ENCODE measurements at regions not wholly inside any gene's neighbourhood (a gene's known extent, or its start where the extent isn't known, plus 50 kb on each side); places are given as distances from the start of the nearest gene placed in this dataset.

DNA sequence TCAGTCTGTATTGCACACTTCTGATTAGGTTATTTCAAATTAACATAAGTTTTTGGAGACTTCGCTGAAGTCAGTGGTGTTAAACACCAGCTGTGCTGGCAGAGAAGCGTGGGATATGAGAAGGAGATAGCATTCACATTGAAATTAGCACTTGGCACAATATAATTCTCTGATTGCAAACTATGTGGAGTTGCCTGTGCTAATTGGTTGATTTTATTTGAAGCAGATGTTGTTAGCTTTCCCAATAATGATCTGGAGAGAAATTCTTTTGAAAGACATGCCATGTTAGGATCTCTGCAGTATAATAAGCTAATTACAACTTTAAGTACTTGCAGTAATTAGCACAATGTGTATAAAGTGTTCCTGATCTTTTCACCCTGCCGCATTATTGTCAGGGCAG is 367.4 kb upstream of the ARX start:
- Mint-ChIP-seq H3K4me3 (no peak overlapping the region), H3K36me3 (ENCODE audit: low read depth) (no peaks in the 10 kb centered on the region), H3K27me3 (ENCODE audit: low read depth) (peaks cover 8% of the 10 kb centered on the region), H3K27ac (ENCODE audit: unreplicated experiment) (no peak overlapping the region), H3K4me1 (no peaks in the 10 kb centered on the region), H3K9me3 (no peaks in the 10 kb centered on the region)
- TF ChIP-seq, protein P1, sequence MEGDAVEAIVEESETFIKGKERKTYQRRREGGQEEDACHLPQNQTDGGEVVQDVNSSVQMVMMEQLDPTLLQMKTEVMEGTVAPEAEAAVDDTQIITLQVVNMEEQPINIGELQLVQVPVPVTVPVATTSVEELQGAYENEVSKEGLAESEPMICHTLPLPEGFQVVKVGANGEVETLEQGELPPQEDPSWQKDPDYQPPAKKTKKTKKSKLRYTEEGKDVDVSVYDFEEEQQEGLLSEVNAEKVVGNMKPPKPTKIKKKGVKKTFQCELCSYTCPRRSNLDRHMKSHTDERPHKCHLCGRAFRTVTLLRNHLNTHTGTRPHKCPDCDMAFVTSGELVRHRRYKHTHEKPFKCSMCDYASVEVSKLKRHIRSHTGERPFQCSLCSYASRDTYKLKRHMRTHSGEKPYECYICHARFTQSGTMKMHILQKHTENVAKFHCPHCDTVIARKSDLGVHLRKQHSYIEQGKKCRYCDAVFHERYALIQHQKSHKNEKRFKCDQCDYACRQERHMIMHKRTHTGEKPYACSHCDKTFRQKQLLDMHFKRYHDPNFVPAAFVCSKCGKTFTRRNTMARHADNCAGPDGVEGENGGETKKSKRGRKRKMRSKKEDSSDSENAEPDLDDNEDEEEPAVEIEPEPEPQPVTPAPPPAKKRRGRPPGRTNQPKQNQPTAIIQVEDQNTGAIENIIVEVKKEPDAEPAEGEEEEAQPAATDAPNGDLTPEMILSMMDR (conservative IDR thresholded peaks at IDR 0.05), result no peak
- no peak for DNase-seq (ENCODE audit: low read depth, low spot score)

GRCh38 chrX:25356456-25356855 is 340.7 kb upstream of the ARX start:
- DNase-seq (ENCODE audit: low read depth, low spot score), result no peak
- Mint-ChIP-seq H3K4me1 (no peaks in the 10 kb centered on the region), H3K27me3 (ENCODE audit: low read depth) (peaks cover 5% of the 10 kb centered on the region), H3K4me3 (no peak overlapping the region), H3K36me3 (ENCODE audit: low read depth) (no peaks in the 10 kb centered on the region), H3K27ac (ENCODE audit: unreplicated experiment) (no peak overlapping the region), H3K9me3 (peaks cover 8% of the 10 kb centered on the region)
- TF ChIP-seq, protein P1 (conservative IDR thresholded peaks at IDR 0.05), result no peak

DNA sequence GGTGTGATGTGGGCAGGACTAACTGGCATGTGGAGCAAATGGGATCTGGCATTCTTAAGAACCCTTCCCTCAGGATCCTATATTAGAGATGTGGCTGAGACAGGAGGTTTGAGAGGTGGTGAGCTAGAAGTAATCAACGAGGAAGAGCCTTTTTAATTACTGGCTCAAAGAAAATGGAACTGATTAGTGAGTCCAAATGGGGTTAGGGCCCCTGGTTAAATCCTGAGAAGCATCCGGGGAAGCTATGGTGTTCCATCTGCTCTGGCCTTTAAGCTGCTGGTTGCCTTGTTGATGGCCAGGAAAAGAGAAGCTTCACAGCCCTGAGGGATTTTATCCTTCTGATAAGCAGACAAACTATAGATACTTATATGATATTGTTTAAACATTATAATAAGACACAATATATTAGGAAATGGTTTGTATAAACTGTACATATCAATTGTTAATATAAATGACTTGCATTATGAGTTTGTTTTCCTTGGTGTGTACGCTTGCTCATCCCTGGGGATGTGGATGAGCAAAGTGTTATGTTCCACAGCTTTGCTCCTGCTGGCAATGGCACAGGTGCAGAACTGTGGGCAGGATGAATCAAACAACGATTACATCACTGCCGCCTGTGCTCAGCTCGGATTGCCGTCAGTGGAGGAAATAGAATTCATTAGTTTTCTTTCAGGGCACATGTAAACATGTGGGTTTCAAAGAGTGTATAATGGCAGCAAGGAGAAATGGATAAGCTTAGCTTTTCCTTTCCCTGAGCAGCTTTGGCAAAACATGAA is 328.6 kb upstream of the ARX start:
- H3K27ac Mint-ChIP-seq (ENCODE audit: unreplicated experiment), result no peak overlapping the region
- H3K27me3 Mint-ChIP-seq (ENCODE audit: low read depth), result no peaks in the 10 kb centered on the region
- TF ChIP-seq, protein P1 (conservative IDR thresholded peaks at IDR 0.05), result no peak
- no peak overlapping the region for H3K4me3 Mint-ChIP-seq
- H3K4me1 Mint-ChIP-seq, result no peaks in the 10 kb centered on the region
- DNase-seq (ENCODE audit: low read depth, low spot score), result no peak
- peaks cover 8% of the 10 kb centered on the region for H3K9me3 Mint-ChIP-seq
- no peaks in the 10 kb centered on the region for H3K36me3 Mint-ChIP-seq (ENCODE audit: low read depth)

DNA sequence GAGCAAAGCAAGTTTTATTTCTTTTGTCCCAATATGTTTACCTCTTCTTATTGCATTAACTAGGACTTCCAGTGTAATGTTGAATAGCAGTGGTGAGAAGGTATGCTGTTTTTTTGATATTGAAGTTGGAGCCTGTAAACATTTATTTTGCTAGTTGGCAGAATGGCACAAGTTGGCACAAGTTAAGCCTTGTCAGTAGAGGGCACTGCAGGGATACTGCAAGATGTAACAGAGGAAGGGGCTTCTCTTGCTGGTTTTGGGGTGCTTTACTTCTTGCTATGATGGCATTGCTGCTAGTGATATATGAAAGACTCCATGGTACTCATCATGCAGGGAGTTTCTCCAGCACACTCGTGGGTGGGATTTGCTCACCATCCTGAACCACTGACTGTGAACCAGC is 327.3 kb upstream of the ARX start:
- DNase-seq (ENCODE audit: low read depth, low spot score), result no peak

GRCh38 chrX:25337841-25338240 is 322.1 kb upstream of the ARX start:
- no peak for DNase-seq (ENCODE audit: low read depth, low spot score)
- Mint-ChIP-seq H3K4me1 (no peaks in the 10 kb centered on the region), H3K36me3 (ENCODE audit: low read depth) (no peaks in the 10 kb centered on the region), H3K27ac (ENCODE audit: unreplicated experiment) (no peak overlapping the region), H3K4me3 (no peak overlapping the region), H3K27me3 (ENCODE audit: low read depth) (no peaks in the 10 kb centered on the region), H3K9me3 (peaks cover 6% of the 10 kb centered on the region)
- TF ChIP-seq, protein P1 (conservative IDR thresholded peaks at IDR 0.05), result no peak

More for the DNA sequence above, 327.3 kb upstream of the ARX start:
- Mint-ChIP-seq H3K4me1 (no peaks in the 10 kb centered on the region), H3K36me3 (ENCODE audit: low read depth) (no peaks in the 10 kb centered on the region), H3K27ac (ENCODE audit: unreplicated experiment) (no peak overlapping the region), H3K27me3 (ENCODE audit: low read depth) (no peaks in the 10 kb centered on the region), H3K4me3 (no peak overlapping the region), H3K9me3 (peaks cover 8% of the 10 kb centered on the region)
- TF ChIP-seq, protein P1 (conservative IDR thresholded peaks at IDR 0.05), result no peak

Measured in neural crest cell (in vitro differentiated cells).